Upper lobe of right lung (tissue), 1 donor: ENCODE measurements at regions not wholly inside any gene's neighbourhood (a gene's known extent, or its start where the extent isn't known, plus 50 kb on each side); places are given as distances from the start of the nearest gene placed in this dataset.
"Not testable (repeated sequence)": the region's sequence is repeated elsewhere in the genome, so short reads cannot be mapped to it uniquely, and the experiment has no call there.

Source experiments
- ATAC-seq: fragments of 200-7000 bp; cut with Tn5 transposase; one replicate; pipeline ENCODE4 v1.9.1; 2020; ENCODE audit warnings: mild to moderate bottlenecking, moderate library complexity
- DNase-seq: peaks from one replicate; pipeline ENCODE4 v3.0.0-alpha.2; 2020
- H3K27ac ChIP-seq: fragments of 200-600 bp; one replicate; pipeline ENCODE4 v1.8.0; 2022
- H3K27me3 ChIP-seq: fragments of 200-600 bp; one replicate; pipeline ENCODE4 v1.8.0; 2022; ENCODE audit warnings: mild to moderate bottlenecking
- H3K36me3 ChIP-seq: fragments of 200-600 bp; one replicate; pipeline ENCODE4 v1.8.0; 2022
- H3K4me1 ChIP-seq: fragments of 200-600 bp; one replicate; pipeline ENCODE4 v1.8.0; 2022
- H3K4me3 ChIP-seq: fragments of 200-600 bp; one replicate; pipeline ENCODE4 v1.8.0; 2022; ENCODE audit warnings: mild to moderate bottlenecking
- H3K9me3 ChIP-seq: fragments of 200-600 bp; one replicate; pipeline ENCODE4 v1.8.0; 2022
- CTCF ChIP-seq: fragments of 200-600 bp; IDR thresholded peaks from one replicate; pipeline ENCODE4 v1.8.0; 2022; ENCODE audit warnings: antibody characterized with exemption
- intact Hi-C: fragments of 100-400 bp; cut with DNase I; formaldehyde crosslinking; loops from one replicate; pipeline ENCODE4 v1.11.0; 2022
- donor health status: DM: no; HTN: yes; CAD: no; lungs with severe emphysema.

GRCh38 chr17:77631307-77631706, 327.2 kb upstream of the TNRC6C start:
- ATAC-seq (no peak), DNase-seq (peak; percentile 30)
- intact Hi-C loops: no loop called here
- Histone ChIP-seq H3K27me3 (peaks cover 8% of the 10 kb centered on the region), H3K36me3 (no peaks in the 10 kb centered on the region), H3K9me3 (no peaks in the 10 kb centered on the region), H3K27ac (no peak overlapping the region), H3K4me3 (no peak overlapping the region), H3K4me1 (no peaks in the 10 kb centered on the region)
- no peak for TF ChIP-seq CTCF

GRCh38 chr17:77632619-77633018, 325.9 kb upstream of the TNRC6C start:
- no peaks in the 10 kb centered on the region for H3K36me3 ChIP-seq
- H3K27me3 ChIP-seq: peaks cover 11% of the 10 kb centered on the region
- TF ChIP-seq CTCF: no peak
- H3K27ac ChIP-seq: no peak overlapping the region
- H3K9me3 ChIP-seq: no peaks in the 10 kb centered on the region
- no peak for ATAC-seq
- no peaks in the 10 kb centered on the region for H3K4me1 ChIP-seq
- peak; percentile 22 for DNase-seq
- intact Hi-C loops: no loop called here
- H3K4me3 ChIP-seq: no peak overlapping the region

GRCh38 chr17:77634710-77635109, 323.8 kb upstream of the TNRC6C start:
- Histone ChIP-seq H3K4me3 (no peak overlapping the region), H3K27me3 (peaks cover 15% of the 10 kb centered on the region), H3K27ac (no peak overlapping the region), H3K4me1 (no peaks in the 10 kb centered on the region), H3K9me3 (no peaks in the 10 kb centered on the region), H3K36me3 (no peaks in the 10 kb centered on the region)
- ATAC-seq: no peak
- no peak for DNase-seq
- intact Hi-C loops: no loop called here
- no peak for TF ChIP-seq CTCF

GRCh38 chr17:77635176-77635575, 323.3 kb upstream of the TNRC6C start:
- TF ChIP-seq CTCF: no peak
- Histone ChIP-seq H3K4me3 (no peak overlapping the region), H3K27ac (no peak overlapping the region), H3K4me1 (no peaks in the 10 kb centered on the region), H3K9me3 (no peaks in the 10 kb centered on the region), H3K27me3 (peaks cover 14% of the 10 kb centered on the region), H3K36me3 (no peaks in the 10 kb centered on the region)
- no peak for DNase-seq
- no peak for ATAC-seq
- intact Hi-C loops: no loop called here

GRCh38 chr17:77635785-77636184, 322.7 kb upstream of the TNRC6C start:
- H3K4me1 ChIP-seq, H3K4me3 ChIP-seq, H3K27me3 ChIP-seq, ATAC-seq, H3K36me3 ChIP-seq, H3K9me3 ChIP-seq, H3K27ac ChIP-seq, intact Hi-C loops, DNase-seq: not testable (repeated sequence)

GRCh38 chr17:77636835-77637817, 321.4 kb upstream of the TNRC6C start:
- Histone ChIP-seq H3K9me3 (no peaks in the 10 kb centered on the region), H3K27ac (no peak overlapping the region), H3K27me3 (peaks cover 8% of the 10 kb centered on the region), H3K36me3 (no peaks in the 10 kb centered on the region), H3K4me3 (no peak overlapping the region), H3K4me1 (no peaks in the 10 kb centered on the region)
- intact Hi-C loops: no loop called here
- ATAC-seq (no peak), DNase-seq (no peak)
- no peak for TF ChIP-seq CTCF
